ELR (cell line): ENCODE measurements at regions not wholly inside any gene's neighbourhood (a gene's known extent, or its start where the extent isn't known, plus 50 kb on each side); places are given as distances from the start of the nearest gene placed in this dataset.
"Not testable (repeated sequence)": the region's sequence is repeated elsewhere in the genome, so short reads cannot be mapped to it uniquely, and the experiment has no call there.

ENCODE experiments used
- DNase-seq: peaks from one replicate; pipeline ENCODE4 v3.0.0-alpha.2; 2015; ENCODE audit warnings: low read depth

- no peak for DNase-seq
These were observed 443.7 kb upstream of the FGF16 start for GRCh38 chrX:77003530-77003929.

- no peak for DNase-seq
These were observed 443.2 kb upstream of the FGF16 start for GRCh38 chrX:77003956-77004355.

GRCh38 chrX:77009691-77010090, 437.5 kb upstream of the FGF16 start:
- DNase-seq = peak; percentile 12

GRCh38 chrX:77014377-77015372, 432.5 kb upstream of the FGF16 start:
- DNase-seq = no peak

GRCh38 chrX:77017093-77017492, 430.1 kb upstream of the FGF16 start:
- DNase-seq = no peak

GRCh38 chrX:77046180-77046810, 400.9 kb upstream of the FGF16 start:
- not testable (repeated sequence) for DNase-seq

GRCh38 chrX:77060572-77060971, 386.6 kb upstream of the FGF16 start:
- DNase-seq = no peak

- DNase-seq = no peak
These were observed 386.2 kb upstream of the FGF16 start for GRCh38 chrX:77061022-77061421.

- DNase-seq = no peak
These were observed 385.6 kb upstream of the FGF16 start for GRCh38 chrX:77061545-77061944.

GRCh38 chrX:77065896-77066295, 381.3 kb upstream of the FGF16 start:
- DNase-seq = no peak

- no peak for DNase-seq
These were observed 376.8 kb upstream of the FGF16 start for GRCh38 chrX:77070202-77070918.

GRCh38 chrX:77076896-77077295, 370.3 kb upstream of the FGF16 start:
- DNase-seq = no peak

GRCh38 chrX:77081237-77081636, 366.0 kb upstream of the FGF16 start:
- not testable (repeated sequence) for DNase-seq

GRCh38 chrX:77085372-77085771, 361.8 kb upstream of the FGF16 start:
- DNase-seq = no peak

GRCh38 chrX:77087529-77088169, 359.5 kb upstream of the FGF16 start:
- DNase-seq = no peak

GRCh38 chrX:77088233-77088632, 359.0 kb upstream of the FGF16 start:
- DNase-seq = no peak

GRCh38 chrX:77114501-77114900, 332.7 kb upstream of the FGF16 start:
- no peak for DNase-seq

- no peak for DNase-seq
These were observed 328.5 kb upstream of the FGF16 start for GRCh38 chrX:77118686-77119085.

GRCh38 chrX:77119706-77120105, 327.5 kb upstream of the FGF16 start:
- DNase-seq = no peak

GRCh38 chrX:77123917-77124316, 323.3 kb upstream of the FGF16 start:
- not testable (repeated sequence) for DNase-seq

- not testable (repeated sequence) for DNase-seq
These were observed 319.6 kb upstream of the FGF16 start for GRCh38 chrX:77127571-77127970.

- no peak for DNase-seq
These were observed 303.3 kb upstream of the FGF16 start for GRCh38 chrX:77143907-77144306.
